WTC11 (cell line): ENCODE measurements at regions not wholly inside any gene's neighbourhood (a gene's known extent, or its start where the extent isn't known, plus 50 kb on each side); places are given as distances from the start of the nearest gene placed in this dataset.

ENCODE experiments used
- ATAC-seq: fragments of 200-7000 bp; cut with Tn5 transposase; 2 replicates; pipeline ENCODE4 v1.10.0; 2021; ENCODE audit warnings: mild to moderate bottlenecking, moderate library complexity
- CTCF ChIA-PET: fragments of 300-600 bp; sonication (Branson Sonifier 250); formaldehyde crosslinking; loops from one replicate; lab custom pipeline; 2021; ENCODE audit warnings: antibody characterized with exemption; lab: Charles Lee
- POLR2A ChIA-PET: fragments of 350-600 bp; sonication (Branson Sonifier 250); formaldehyde crosslinking; loops from one replicate; lab custom pipeline; 2021; ENCODE audit warnings: antibody characterized with exemption; lab: Charles Lee
- DNase-seq: peaks from one replicate; pipeline ENCODE4 v3.0.0; 2021; ENCODE audit warnings: low spot score
- H3K27ac Mint-ChIP-seq: 2 replicates; pipeline ENCODE4 v1.8.0; 2021; ENCODE audit warnings: mixed read lengths
- H3K27me3 Mint-ChIP-seq: 2 replicates; pipeline ENCODE4 v1.8.0; 2021; ENCODE audit warnings: low read depth, mild to moderate bottlenecking, moderate library complexity, mixed read lengths
- H3K36me3 Mint-ChIP-seq: 2 replicates; pipeline ENCODE4 v1.8.0; 2021; ENCODE audit warnings: mixed read lengths
- H3K4me1 Mint-ChIP-seq: 2 replicates; pipeline ENCODE4 v1.8.0; 2022; ENCODE audit warnings: mixed read lengths
- H3K4me3 Mint-ChIP-seq: 2 replicates; pipeline ENCODE4 v1.8.0; 2021; ENCODE audit warnings: mild to moderate bottlenecking, moderate library complexity, mixed read lengths
- H3K9me3 Mint-ChIP-seq: 2 replicates; pipeline ENCODE4 v1.8.0; 2021; ENCODE audit warnings: mixed read lengths
- CBFB ChIP-seq: sonication (generic); formaldehyde crosslinking; IDR thresholded peaks from 2 replicates; pipeline ENCODE4 v1.8.1; 2022; ENCODE audit warnings: mild to moderate bottlenecking, low read depth, missing genetic modification reagents
- FOXK1 ChIP-seq: sonication (generic); formaldehyde crosslinking; IDR thresholded peaks from 2 replicates; pipeline ENCODE4 v1.8.0; 2022; ENCODE audit warnings: mild to moderate bottlenecking, moderate library complexity, missing genetic modification reagents
- GTF2I ChIP-seq: fragments of 250-450 bp; sonication (Bioruptor Pico); conservative IDR thresholded peaks from 2 replicates; pipeline ENCODE4 v1.4.0; 2021; ENCODE audit warnings: mild to moderate bottlenecking
- HMGA2 ChIP-seq: fragments of 250-450 bp; sonication (Bioruptor Pico); IDR thresholded peaks from 2 replicates; pipeline ENCODE4 v1.4.0; 2021; ENCODE audit warnings: mild to moderate bottlenecking, moderate library complexity
- KAT7 ChIP-seq: sonication (generic); formaldehyde crosslinking; IDR thresholded peaks from 2 replicates; pipeline ENCODE4 v1.8.1; 2023; ENCODE audit warnings: missing genetic modification reagents, mild to moderate bottlenecking, borderline replicate concordance
- MXD4 ChIP-seq: fragments of 250-450 bp; sonication (Bioruptor Pico); IDR thresholded peaks from 2 replicates; pipeline ENCODE4 v1.8.0; 2021; ENCODE audit warnings: mild to moderate bottlenecking, moderate library complexity, borderline replicate concordance
- MYBL2 ChIP-seq: sonication (generic); formaldehyde crosslinking; IDR thresholded peaks from 2 replicates; pipeline ENCODE4 v1.8.1; 2023; ENCODE audit warnings: mild to moderate bottlenecking, moderate library complexity, missing genetic modification reagents
- NFATC4 ChIP-seq: fragments of 250-450 bp; sonication (Bioruptor Pico); IDR thresholded peaks from 2 replicates; pipeline ENCODE4 v1.9.0; 2021; ENCODE audit warnings: mild to moderate bottlenecking
- ZBTB21 ChIP-seq: sonication (generic); formaldehyde crosslinking; IDR thresholded peaks from 2 replicates; pipeline ENCODE4 v1.8.1; 2023; ENCODE audit warnings: mild to moderate bottlenecking, missing genetic modification reagents, borderline replicate concordance
- ZNF121 ChIP-seq: sonication (generic); formaldehyde crosslinking; IDR thresholded peaks from 2 replicates; pipeline ENCODE4 v1.8.0; 2023; ENCODE audit warnings: missing genetic modification reagents
- ZNF219 ChIP-seq: sonication (generic); formaldehyde crosslinking; IDR thresholded peaks from 2 replicates; pipeline ENCODE4 v1.8.0; 2023; ENCODE audit warnings: missing genetic modification reagents, mild to moderate bottlenecking, borderline replicate concordance
- ZNF232 ChIP-seq: sonication (generic); formaldehyde crosslinking; IDR thresholded peaks from 2 replicates; pipeline ENCODE4 v1.8.0; 2022; ENCODE audit warnings: mild to moderate bottlenecking, missing genetic modification reagents
- TF ChIP-seq, protein P1 (sequence below): sonication (generic); formaldehyde crosslinking; IDR thresholded peaks from 2 replicates; pipeline ENCODE4 v1.8.1; 2023; ENCODE audit warnings: mild to moderate bottlenecking, missing genetic modification reagents
- TF ChIP-seq, protein P2 (sequence below): sonication (generic); formaldehyde crosslinking; IDR thresholded peaks from 2 replicates; pipeline ENCODE4 v1.8.0; 2022; ENCODE audit warnings: missing genetic modification reagents
- TF ChIP-seq, protein P3 (sequence below): fragments of 250-450 bp; sonication (Bioruptor Pico); IDR thresholded peaks from 2 replicates; pipeline ENCODE4 v1.9.0; 2021; ENCODE audit warnings: mild to moderate bottlenecking
- TF ChIP-seq, protein P4 (sequence below): sonication (generic); formaldehyde crosslinking; IDR thresholded peaks from 2 replicates; pipeline ENCODE4 v1.8.0; 2022; ENCODE audit warnings: mild to moderate bottlenecking, missing genetic modification reagents
- TF ChIP-seq, protein P5 (sequence below): fragments of 250-450 bp; sonication (Bioruptor Pico); conservative IDR thresholded peaks from 2 replicates; pipeline ENCODE4 v1.9.0; 2021; ENCODE audit warnings: mild to moderate bottlenecking
- TF ChIP-seq, protein P6 (sequence below): sonication (generic); formaldehyde crosslinking; IDR thresholded peaks from 2 replicates; pipeline ENCODE4 v1.8.1; 2022; ENCODE audit warnings: mild to moderate bottlenecking, moderate library complexity, missing genetic modification reagents
- TF ChIP-seq, protein P7 (sequence below): sonication (generic); formaldehyde crosslinking; IDR thresholded peaks from 2 replicates; pipeline ENCODE4 v1.8.0; 2022; ENCODE audit warnings: mild to moderate bottlenecking, missing genetic modification reagents

DNA sequence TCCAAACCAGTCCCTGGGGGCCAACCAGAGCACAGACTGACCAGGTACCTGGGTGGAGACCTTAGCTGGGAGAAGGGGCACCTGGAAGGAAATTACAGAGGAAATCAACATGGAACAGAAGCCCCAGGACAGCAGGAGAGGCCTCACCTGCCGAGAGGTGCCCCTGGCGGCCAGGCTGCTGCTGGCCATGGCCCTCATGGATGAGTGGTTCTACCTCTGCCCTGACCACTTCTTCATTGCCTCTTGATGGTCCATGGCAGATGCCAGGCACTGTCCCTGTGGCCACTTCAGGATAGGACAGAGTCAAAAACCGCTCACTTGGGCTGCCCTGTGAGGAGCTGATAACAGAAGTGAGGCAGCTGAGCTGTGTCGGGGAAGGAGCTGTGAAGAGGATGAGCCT is 73.1 kb upstream of the GNG2 start:
- Mint-ChIP-seq H3K9me3 (peaks cover 16% of the 10 kb centered on the region), H3K4me1 (peaks cover 5% of the 10 kb centered on the region), H3K4me3 (no peak overlapping the region), H3K27me3 (no peaks in the 10 kb centered on the region), H3K27ac (no peak overlapping the region), H3K36me3 (no peaks in the 10 kb centered on the region)
- no peak for DNase-seq
- ChIA-PET POLR2A (no interaction called here), CTCF (interaction anchor here (0.9 to 1.1 kb wide), 2 partner anchors 11 to 504 kb away, joined by 3 to 4 read pairs; no protein-coding TSS in a partner anchor)
- no peak for TF ChIP-seq KAT7 (CRISPR knock-in tag)
- TF ChIP-seq, protein P1, sequence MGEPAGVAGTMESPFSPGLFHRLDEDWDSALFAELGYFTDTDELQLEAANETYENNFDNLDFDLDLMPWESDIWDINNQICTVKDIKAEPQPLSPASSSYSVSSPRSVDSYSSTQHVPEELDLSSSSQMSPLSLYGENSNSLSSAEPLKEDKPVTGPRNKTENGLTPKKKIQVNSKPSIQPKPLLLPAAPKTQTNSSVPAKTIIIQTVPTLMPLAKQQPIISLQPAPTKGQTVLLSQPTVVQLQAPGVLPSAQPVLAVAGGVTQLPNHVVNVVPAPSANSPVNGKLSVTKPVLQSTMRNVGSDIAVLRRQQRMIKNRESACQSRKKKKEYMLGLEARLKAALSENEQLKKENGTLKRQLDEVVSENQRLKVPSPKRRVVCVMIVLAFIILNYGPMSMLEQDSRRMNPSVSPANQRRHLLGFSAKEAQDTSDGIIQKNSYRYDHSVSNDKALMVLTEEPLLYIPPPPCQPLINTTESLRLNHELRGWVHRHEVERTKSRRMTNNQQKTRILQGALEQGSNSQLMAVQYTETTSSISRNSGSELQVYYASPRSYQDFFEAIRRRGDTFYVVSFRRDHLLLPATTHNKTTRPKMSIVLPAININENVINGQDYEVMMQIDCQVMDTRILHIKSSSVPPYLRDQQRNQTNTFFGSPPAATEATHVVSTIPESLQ (CRISPR knock-in tag) = no peak
- no peak for TF ChIP-seq FOXK1 (CRISPR knock-in tag)
- no peak for TF ChIP-seq ZNF121
- TF ChIP-seq CBFB (CRISPR knock-in tag) = no peak
- no peak for TF ChIP-seq NFATC4 (CRISPR knock-in tag)
- TF ChIP-seq GTF2I = no peak
- TF ChIP-seq, protein P2, sequence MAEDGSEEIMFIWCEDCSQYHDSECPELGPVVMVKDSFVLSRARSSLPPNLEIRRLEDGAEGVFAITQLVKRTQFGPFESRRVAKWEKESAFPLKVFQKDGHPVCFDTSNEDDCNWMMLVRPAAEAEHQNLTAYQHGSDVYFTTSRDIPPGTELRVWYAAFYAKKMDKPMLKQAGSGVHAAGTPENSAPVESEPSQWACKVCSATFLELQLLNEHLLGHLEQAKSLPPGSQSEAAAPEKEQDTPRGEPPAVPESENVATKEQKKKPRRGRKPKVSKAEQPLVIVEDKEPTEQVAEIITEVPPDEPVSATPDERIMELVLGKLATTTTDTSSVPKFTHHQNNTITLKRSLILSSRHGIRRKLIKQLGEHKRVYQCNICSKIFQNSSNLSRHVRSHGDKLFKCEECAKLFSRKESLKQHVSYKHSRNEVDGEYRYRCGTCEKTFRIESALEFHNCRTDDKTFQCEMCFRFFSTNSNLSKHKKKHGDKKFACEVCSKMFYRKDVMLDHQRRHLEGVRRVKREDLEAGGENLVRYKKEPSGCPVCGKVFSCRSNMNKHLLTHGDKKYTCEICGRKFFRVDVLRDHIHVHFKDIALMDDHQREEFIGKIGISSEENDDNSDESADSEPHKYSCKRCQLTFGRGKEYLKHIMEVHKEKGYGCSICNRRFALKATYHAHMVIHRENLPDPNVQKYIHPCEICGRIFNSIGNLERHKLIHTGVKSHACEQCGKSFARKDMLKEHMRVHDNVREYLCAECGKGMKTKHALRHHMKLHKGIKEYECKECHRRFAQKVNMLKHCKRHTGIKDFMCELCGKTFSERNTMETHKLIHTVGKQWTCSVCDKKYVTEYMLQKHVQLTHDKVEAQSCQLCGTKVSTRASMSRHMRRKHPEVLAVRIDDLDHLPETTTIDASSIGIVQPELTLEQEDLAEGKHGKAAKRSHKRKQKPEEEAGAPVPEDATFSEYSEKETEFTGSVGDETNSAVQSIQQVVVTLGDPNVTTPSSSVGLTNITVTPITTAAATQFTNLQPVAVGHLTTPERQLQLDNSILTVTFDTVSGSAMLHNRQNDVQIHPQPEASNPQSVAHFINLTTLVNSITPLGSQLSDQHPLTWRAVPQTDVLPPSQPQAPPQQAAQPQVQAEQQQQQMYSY (CRISPR knock-in tag) = no peak
- TF ChIP-seq MYBL2 (CRISPR knock-in tag) = no peak
- no peak for TF ChIP-seq ZBTB21 (CRISPR knock-in tag)
- no peak for TF ChIP-seq HMGA2 (CRISPR knock-in tag)
- TF ChIP-seq, protein P3, sequence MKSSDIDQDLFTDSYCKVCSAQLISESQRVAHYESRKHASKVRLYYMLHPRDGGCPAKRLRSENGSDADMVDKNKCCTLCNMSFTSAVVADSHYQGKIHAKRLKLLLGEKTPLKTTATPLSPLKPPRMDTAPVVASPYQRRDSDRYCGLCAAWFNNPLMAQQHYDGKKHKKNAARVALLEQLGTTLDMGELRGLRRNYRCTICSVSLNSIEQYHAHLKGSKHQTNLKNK (CRISPR knock-in tag) = no peak
- TF ChIP-seq, protein P4, sequence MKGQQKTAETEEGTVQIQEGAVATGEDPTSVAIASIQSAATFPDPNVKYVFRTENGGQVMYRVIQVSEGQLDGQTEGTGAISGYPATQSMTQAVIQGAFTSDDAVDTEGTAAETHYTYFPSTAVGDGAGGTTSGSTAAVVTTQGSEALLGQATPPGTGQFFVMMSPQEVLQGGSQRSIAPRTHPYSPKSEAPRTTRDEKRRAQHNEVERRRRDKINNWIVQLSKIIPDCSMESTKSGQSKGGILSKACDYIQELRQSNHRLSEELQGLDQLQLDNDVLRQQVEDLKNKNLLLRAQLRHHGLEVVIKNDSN (CRISPR knock-in tag) = no peak
- TF ChIP-seq, protein P5, sequence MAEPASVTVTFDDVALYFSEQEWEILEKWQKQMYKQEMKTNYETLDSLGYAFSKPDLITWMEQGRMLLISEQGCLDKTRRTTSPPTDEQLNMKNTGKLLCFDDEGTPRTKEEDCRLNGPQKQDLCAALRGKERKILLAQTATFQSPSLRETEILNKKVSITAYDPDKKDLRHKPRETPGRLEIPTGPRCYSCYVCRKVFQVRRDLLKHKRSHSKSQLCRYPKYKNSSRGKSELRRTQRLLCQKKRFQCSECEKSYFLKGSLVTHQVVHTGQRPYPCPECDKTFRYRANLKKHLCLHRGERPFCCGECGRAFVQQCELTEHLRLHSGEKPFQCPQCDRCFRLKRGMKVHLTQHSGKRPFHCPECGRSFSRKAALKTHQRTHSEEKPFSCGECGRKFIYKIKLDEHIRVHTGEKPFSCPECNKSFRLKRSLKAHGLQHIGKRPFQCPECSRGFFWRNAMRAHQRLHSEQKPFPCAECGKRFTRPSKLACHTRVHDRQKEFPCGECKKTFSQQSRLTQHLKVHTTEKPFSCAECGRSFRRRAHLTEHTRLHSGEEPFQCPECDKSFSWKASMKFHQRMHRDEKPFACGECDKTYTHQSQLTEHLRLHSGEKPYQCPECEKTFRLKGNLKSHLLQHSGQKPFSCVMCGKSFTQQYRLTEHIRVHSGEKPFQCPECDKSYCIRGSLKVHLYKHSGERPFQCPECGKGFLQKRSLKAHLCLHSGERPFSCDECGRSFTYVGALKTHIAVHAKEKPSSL (CRISPR knock-in tag) = no peak
- TF ChIP-seq, protein P6, sequence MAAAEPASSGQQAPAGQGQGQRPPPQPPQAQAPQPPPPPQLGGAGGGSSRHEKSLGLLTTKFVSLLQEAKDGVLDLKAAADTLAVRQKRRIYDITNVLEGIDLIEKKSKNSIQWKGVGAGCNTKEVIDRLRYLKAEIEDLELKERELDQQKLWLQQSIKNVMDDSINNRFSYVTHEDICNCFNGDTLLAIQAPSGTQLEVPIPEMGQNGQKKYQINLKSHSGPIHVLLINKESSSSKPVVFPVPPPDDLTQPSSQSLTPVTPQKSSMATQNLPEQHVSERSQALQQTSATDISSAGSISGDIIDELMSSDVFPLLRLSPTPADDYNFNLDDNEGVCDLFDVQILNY (CRISPR knock-in tag) = no peak
- TF ChIP-seq MXD4 (CRISPR knock-in tag) = no peak
- TF ChIP-seq ZNF232 (CRISPR knock-in tag) = no peak
- no peak for TF ChIP-seq ZNF219
- TF ChIP-seq, protein P7, sequence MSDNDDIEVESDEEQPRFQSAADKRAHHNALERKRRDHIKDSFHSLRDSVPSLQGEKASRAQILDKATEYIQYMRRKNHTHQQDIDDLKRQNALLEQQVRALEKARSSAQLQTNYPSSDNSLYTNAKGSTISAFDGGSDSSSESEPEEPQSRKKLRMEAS (CRISPR knock-in tag) = no peak
- no peak for ATAC-seq
